ENCODE measurements at regions not wholly inside any gene's neighbourhood (a gene's known extent, or its start where the extent isn't known, plus 50 kb on each side); places are given as distances from the start of the nearest gene placed in this dataset.

DNA sequence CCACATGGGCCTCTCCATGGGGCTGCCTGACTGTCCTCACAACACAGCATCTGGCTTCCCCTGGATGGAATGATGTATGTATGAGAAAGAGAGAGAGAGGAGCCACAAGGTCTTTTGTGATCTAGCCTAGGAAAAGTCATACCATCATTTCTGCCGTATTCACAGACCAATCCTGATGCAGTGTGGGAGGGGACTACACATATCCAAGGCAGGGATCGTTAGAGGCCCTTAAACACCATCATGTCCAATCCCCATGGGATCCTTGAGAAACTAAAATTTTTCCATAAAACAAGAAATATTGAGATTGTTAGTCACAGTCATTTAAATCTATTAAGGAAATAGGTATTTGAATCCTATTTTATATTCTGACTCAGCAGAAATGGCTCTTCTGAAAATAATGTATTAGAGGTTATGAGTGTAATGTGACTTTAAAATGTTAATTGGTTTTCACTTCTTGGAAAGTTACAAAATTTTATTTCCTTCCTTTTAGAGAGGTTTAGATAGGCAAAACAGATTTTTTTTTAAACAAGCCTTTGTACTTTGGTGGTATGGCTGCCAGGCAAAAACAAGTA, 65.1 kb upstream of the TSC22D2 start:
- TF ChIP-seq EZH2phosphoT487 (IDR thresholded peaks at IDR 0.05; ENCODE audit: insufficient read depth, low read depth) (no peak), EZH2 (IDR thresholded peaks at IDR 0.05; ENCODE audit: insufficient read depth, poor library complexity, severe bottlenecking) (no peak)
